ENCODE measurements at regions not wholly inside any gene's neighbourhood (a gene's known extent, or its start where the extent isn't known, plus 50 kb on each side); places are given as distances from the start of the nearest gene placed in this dataset.
"Not testable (repeated sequence)": the region's sequence is repeated elsewhere in the genome, so short reads cannot be mapped to it uniquely, and the experiment has no call there.

- H3K27ac ChIP-seq, result no peak overlapping the region
- TF ChIP-seq CTCF (conservative IDR thresholded peaks at IDR 0.05), result no peak
- no peak for TF ChIP-seq ZFX (IDR thresholded peaks at IDR 0.05)
Observed at GRCh38 chr2:240376739-240377138, 58.7 kb upstream of the GPC1 start.

GRCh38 chr2:240377366-240377765 is 58.1 kb upstream of the GPC1 start:
- no peak for TF ChIP-seq ZFX (IDR thresholded peaks at IDR 0.05)
- TF ChIP-seq CTCF (conservative IDR thresholded peaks at IDR 0.05), result no peak
- no peak overlapping the region for H3K27ac ChIP-seq

- peak overlapping the region; percentile 23; the same call in 1 of the 2 replicates for H3K27ac ChIP-seq
- TF ChIP-seq ZFX (IDR thresholded peaks at IDR 0.05), result no peak
- TF ChIP-seq CTCF (conservative IDR thresholded peaks at IDR 0.05), result no peak
Observed at GRCh38 chr2:240379089-240379636, 56.3 kb upstream of the GPC1 start.

- no peak overlapping the region for H3K27ac ChIP-seq
- TF ChIP-seq ZFX (IDR thresholded peaks at IDR 0.05) (no peak), CTCF (conservative IDR thresholded peaks at IDR 0.05) (no peak)
Observed at GRCh38 chr2:240383099-240383758, 52.2 kb upstream of the GPC1 start.

GRCh38 chr2:240383871-240384700 is 51.4 kb upstream of the GPC1 start:
- TF ChIP-seq ZFX (IDR thresholded peaks at IDR 0.05) (no peak), CTCF (conservative IDR thresholded peaks at IDR 0.05) (no peak)
- no peak overlapping the region for H3K27ac ChIP-seq

- no peak for TF ChIP-seq CTCF (conservative IDR thresholded peaks at IDR 0.05)
- no peak for TF ChIP-seq ZFX (IDR thresholded peaks at IDR 0.05)
- no peak overlapping the region for H3K27ac ChIP-seq
Observed at GRCh38 chr2:240384711-240385450, 50.6 kb upstream of the GPC1 start.

GRCh38 chr2:240385451-240386161 is 49.9 kb upstream of the GPC1 start:
- H3K27ac ChIP-seq, result not testable (repeated sequence)

Measured in C4-2B (cell line).